Cortex of kidney (tissue), 1 donor: ENCODE measurements at regions not wholly inside any gene's neighbourhood (a gene's known extent, or its start where the extent isn't known, plus 50 kb on each side); places are given as distances from the start of the nearest gene placed in this dataset.

ENCODE experiments used
- DNase-seq: peaks from one replicate; lab custom pipeline; 2025; lab: John Stamatoyannopoulos, UW

DNA sequence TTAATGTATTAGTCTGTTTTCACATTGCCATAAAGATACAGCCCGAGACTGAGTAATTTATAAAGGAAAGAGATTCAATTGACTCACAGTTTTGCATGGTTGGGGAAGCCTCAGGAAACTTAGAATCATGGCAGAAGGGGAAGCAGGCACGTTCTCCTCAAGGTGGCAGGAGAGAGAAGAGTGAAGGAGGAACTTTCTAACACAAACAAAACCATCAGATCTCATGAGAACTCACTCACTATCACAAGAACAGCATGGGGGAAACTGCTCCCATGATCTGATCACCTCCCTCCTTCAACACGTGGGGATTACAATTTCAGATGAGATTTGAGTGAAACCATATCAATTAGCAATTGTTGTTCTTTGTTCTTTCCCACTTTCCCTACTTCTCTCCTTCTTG lies 689.0 kb upstream of the SLITRK1 start:
- no peak for DNase-seq

DNA sequence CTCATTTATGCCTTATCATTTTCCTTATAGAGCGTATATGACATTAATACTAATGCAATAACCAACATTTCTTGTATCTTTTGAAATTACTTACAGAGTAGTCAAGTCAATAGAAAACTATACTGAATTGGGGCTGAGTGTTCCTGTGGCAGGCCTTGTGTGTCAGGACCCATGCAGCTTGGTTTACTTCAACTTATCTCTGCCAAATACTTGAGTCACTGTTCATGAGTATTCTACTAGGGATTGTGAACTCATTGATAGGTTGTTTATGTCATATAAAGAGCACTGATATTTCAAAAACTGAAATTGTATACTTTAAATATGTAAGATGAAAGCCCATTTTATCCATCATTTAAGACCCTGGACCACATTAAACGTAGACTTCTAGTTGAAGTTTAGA lies 688.6 kb upstream of the SLITRK1 start:
- DNase-seq: no peak

DNA sequence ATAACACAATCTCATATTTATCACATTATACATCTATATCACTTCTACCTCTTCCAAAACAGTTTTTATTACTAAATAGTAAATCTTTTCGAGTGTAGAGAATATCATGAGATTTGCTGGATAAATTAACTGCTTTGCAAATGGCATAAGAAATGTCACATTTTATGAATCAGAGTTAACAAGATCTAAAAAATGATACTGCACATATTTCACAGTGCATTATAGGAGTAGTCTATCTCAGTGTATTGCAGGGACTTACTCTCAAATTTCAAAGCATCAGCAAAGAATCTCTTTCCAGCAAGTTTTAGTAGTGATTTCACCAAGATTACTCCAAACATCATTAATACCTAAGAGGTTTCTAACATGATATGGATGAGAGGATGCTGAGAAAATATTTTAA lies 687.1 kb upstream of the SLITRK1 start:
- DNase-seq: no peak

DNA sequence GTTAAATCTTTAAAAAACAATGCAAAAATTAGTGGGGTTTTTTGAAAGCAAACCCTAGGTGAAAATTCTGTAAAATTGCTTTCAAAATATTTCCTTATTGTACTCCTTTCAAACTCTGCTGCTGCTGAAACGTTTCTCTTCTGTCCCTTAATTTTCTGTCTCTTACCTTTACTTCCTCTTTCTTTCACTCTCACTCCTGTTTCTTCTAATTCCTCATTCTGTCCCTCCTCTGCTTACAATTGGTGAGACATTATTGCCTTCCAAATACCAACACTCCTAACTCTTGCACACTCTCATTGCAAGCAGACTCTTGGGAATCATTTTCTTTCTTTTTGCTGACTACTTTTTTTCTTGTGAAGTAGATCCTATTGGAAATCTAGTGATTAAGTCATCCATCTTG lies 685.6 kb upstream of the SLITRK1 start:
- DNase-seq: no peak

DNA sequence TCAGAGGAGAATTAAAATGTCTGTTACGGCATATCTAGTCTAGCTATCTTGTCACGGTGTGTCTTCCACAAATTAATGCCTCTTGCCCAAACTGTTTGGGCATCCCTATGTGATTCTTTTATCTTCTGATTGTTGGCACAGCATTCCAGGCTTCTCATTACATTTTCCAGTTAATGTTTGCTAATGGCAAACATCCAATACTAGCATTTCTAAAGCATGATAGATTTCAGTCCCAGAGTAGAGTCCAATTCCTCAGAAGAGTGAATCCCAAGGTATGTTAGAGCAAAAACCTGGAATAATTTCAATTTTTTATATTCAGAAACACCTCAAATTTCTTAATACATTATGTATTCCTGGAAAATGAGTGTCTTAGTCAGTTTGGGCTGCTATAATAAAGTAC lies 684.5 kb upstream of the SLITRK1 start:
- no peak for DNase-seq

DNA sequence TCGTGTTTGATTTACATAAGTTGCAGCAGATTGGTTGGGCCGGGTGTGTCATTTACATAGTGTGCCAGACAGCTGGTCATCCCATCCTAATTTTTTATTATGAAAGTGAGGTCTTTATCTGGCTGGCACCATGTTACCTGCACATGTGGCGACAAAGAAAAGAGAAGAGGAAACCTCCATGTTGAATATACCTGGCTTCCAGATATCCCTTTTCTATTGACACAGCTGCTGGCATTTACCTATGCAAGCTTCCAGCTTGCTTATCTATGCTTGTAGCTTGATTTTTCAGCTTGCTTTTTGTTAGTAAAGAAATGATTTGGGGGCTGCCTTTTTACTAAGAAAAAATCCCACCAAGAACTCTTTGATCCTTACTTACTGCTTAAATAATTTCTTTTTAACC lies 681.3 kb upstream of the SLITRK1 start:
- no peak for DNase-seq

DNA sequence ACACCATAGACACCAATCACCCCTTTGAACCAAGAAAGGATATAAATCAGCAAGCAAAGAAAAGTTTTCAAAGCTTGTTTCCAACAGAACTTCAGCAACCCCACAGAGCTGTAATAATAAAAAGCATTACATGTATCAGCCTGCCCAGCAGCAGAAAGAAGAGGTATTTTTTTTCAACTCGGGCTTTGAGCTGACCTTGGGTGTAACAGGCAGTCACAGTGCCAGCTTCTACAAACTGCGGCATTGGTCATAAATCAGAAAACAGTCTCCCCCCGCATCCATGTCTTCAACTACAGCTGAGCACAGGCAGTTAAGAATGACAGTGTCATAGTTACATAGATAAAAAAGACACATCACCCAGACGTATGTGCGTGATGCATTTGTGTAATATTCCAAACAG lies 671.0 kb upstream of the SLITRK1 start:
- no peak for DNase-seq

DNA sequence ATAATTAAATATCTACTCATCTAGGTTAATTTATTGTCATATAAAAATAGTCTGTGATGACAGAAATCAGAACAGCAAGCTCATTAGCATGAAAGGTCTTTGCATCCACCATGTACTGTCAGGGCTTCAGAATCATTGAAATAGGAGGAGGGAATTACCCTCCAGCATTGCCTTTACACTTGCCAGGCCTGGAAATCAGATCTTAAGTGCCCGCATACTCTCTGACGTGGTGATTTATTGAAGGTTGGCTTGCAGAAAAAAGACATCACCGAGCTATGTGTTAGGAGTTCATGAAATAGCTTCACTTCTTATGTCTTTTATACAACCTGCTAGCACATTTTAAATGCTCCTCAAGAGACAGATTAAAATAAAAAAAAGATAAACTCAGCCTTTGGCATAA lies 661.7 kb upstream of the SLITRK1 start:
- no peak for DNase-seq

DNA sequence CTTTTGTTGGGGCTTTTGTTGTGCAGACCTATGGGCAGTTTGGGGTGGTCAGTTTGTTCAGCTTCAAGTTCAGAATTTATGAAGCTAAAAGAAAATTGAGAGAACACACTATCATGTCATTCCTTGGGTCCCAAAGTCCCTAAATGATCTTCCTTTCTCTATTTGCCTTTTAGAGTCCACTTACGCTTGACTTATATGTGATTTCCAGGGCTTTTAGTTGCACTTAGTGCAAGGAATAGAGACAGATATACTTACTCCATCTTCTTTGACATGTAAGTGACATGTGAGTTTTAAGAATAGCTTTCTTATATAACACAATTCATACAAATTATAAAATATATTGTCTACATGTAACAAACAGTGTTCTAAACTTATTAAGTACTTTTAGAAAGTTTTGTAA lies 660.1 kb upstream of the SLITRK1 start:
- no peak for DNase-seq

DNA sequence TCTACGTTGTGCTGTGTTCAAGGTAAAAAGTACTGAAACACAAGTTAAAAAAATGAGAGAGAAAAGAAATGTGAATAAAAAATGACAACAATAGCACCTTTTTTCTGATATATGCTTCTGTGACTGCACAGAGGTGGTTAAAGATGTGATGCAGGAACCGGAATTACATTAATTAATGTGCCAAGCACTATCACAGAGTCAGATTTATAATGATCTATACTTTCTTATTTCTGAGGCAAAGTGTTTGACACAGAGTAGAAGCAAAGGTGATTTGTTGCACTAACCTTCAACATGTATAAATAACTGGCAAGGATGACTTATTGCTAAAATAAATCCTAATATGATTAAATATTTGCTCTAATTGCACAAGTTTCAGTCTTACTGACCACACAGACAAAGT lies 654.6 kb upstream of the SLITRK1 start:
- DNase-seq: no peak

DNA sequence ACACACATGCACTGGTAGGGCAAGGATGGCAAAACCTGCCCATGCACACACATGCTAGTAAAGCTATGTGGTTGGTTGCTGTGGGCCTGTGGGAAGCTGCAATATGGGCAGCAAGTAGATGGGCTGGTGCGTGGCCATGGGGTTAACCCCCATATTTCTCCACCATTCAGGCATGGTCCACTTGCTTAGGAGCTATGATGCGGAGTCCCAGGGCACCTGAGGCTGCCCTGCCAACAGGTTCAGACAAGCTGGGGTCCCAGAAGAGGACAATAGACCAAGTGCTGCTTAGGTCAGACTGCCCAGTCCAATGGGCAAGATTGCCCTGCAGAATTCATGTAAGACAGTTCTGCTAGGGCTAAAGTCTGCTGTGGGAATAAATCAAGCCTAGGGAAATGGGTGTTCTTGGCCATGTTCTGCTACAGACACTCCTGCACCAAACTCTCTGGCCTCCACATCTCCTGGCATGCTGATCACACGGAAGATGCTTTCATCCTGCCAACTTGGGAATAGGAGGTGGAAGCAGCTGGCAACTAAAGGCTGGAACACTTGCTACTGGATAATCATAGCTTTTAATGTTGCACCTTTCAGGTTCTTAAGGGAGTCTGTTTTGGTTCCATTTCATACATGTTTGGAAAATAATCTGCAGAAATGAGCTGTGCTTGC lies 646.3 kb upstream of the SLITRK1 start:
- DNase-seq: no peak

DNA sequence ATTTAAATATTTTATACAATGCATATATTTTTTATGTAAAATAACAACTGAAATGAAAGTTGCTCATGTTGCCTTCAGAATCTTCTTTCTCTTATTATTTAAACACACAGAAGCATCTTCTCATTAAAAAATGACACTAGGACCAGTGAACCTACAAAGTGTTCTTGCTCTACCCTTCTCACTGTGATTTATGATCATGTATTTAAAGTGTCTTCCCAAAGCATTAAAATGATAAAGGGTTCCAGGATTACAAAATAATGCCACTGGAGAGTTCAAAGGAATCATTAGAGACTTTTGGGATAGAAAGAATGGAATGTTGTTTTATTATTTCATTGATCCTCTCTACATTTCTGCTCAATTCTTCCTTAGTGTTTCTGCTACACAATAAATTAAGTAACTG lies 643.6 kb upstream of the SLITRK1 start:
- no peak for DNase-seq

DNA sequence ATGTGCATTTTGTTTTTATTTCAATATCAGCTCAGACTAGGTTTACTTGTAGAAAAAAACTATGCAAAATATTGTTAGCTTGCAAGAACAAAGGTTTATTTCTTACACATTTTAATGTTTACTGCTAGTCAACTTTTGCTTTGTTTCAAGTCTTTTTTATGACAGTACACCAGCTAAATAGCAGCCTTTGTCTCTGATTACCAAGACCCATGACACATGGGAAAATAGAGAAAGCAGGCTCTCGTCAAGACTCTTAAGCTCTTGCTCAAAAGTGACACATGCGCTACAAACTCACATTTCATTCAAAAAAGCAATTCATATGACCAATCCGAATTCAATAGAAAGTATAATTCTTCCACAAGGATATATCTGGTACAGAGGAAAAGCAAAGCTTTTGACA lies 642.3 kb upstream of the SLITRK1 start:
- no peak for DNase-seq

DNA sequence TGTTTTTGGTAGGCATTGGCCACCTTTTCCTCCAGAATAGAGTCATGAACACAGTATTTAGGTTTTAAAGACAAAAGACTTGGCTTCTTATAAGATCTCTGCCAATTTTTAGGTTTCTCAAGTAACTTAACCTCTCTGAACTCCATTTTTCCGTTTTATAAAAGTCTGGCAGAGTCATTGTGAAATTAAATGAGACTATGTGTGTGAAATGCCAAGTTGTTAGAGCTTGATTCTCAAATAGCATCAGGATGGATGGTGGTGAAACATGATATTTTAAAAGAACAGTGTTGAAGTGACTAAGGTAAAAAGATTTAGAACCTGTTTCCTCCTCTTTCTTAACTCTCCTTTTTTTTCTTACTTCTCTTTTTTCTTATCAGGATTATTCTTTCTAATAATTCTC lies 617.7 kb upstream of the SLITRK1 start:
- DNase-seq: no peak

DNA sequence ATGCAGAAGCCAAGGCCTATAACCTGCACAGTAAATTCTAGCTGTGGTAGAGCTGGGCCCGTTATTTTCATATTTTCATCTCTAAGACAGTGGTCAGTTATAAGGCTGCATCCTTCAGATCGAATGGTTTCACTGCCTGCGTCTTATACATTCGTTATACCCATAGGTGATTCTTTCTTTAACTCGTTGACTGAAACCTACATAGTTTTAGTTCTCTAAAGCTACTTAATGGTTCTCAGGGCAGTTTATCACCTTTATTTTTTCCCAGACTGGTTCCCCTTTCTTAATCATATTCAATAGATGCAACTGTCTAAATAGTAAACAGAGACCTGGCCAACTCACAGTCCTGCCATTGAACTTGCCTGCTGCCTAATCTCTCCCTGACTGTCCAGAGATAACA lies 615.3 kb upstream of the SLITRK1 start:
- DNase-seq: no peak

DNA sequence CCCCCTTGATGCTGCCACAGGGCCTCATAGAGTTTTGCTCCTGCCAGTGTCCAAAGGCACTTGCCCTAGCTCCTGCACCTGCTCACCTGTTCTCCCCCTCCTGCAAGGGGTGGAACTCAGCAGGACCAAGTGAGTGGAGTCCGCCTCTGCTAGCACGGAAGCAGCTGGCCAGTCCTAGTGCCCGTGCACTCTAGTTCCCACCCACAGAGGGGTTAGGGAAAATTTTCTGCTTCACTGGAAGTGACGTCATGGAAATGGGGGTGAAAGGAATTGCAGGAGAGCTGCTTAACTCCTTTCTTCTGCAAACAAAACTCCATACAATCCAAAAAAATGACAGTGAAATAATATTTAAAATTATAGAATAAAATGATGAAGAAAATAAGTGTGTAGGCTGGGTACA lies 609.7 kb upstream of the SLITRK1 start:
- no peak for DNase-seq

DNA sequence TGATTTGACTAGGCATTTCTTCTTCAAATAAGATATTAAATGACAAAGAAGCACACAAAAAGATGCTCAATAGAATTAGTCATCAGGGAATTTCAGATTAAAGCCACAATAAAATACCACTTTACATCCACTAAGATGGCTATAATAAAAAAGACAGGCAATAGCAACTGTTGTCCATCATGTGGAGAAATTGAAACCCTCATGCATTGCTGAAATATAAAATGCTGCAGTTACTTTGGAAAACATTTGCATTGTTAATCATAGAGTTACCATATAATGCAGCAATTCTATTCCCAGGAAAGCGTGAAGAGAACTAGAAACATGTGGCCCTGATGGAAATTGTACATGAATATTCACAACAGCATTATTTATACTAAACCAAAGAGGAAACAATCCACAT lies 605.5 kb upstream of the SLITRK1 start:
- no peak for DNase-seq

DNA sequence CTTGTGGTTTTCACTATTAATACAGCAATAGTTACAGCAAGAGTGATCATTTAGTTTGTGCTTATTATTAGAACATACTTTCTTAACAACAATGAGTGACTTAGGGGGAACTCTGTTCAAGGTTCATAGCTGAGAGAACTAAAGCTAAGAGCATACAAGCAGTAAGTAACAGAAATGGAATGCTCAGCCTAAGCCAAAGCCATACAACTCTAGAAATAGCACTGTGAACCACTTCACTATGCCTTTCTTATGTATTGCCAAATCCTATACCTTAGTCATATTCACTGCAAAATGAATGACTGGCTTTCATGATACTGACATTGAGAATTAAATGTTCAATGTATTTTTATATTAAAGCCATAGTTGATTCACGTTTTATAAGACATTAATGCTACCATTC lies 599.7 kb upstream of the SLITRK1 start:
- DNase-seq: no peak

DNA sequence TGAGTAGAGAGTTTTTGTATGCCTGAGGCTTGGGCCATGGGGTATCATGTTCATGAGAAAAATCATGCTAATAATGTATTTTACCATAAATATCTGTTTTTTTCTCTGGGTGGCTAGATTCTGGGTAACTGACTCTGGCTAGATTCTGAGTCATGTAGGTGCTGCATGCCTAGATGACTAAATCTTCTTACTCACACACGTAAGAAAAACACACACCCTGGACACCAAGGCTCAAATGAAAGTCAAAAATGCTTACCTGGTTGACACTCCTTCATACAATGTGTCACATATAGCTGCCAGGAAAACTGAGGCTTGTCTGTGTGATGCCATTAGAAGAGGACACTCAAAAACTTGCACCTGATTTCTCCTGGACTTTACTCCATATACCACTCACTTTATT lies 597.4 kb upstream of the SLITRK1 start:
- no peak for DNase-seq

DNA sequence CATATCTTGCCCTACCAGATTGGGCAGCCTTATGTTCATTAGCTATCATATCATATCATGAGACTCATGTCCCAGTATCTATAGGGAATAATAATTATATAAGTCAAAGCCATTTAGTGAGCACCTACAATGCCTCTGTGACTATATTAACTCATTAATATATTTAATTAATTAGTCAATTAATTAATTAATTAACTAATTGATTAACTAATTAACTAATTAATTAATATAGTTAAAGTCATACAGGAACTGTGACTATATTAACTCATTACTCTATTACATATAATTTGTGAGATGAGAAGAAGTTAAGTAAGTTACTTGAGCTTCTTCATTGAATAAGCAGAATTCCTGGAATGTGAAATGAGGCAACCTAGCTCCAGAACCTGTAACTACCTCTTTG lies 588.3 kb upstream of the SLITRK1 start:
- DNase-seq: no peak

DNA sequence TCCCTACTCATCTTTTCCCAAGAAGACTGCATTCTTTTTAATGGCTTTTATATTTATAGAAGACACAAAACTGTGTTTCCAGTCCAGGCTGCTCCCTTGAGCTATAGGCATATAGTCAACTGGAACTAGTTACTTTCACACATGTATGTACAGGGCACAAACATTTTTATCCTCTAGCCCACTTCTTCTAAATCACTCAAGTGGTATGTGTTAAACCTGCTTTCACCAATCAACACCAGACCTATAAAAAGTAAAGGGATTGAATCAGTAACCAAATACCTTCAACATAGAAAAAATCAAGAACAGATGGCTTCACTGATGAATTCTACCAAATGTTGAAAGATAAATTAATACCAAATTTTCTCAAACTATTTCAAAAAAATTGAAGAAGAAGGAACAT lies 584.2 kb upstream of the SLITRK1 start:
- no peak for DNase-seq

DNA sequence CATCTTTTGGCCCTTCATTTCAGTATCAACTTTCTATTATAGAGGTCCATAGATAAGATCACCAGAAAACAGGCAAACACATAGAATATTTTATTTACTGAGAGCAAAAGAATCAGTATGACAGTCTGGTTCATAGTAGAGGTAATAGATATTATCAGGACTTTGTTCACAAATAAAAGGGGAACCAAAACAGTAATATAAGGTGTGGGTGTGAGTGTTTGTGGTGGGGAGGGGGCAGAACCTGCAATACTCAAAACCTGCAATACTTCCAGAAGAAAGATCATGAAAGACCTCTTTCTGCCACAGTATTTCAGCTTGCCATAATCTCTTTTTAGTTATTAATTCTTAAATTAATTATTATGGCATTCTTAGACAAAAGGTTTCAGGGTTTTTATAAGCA lies 578.7 kb upstream of the SLITRK1 start:
- DNase-seq: no peak

DNA sequence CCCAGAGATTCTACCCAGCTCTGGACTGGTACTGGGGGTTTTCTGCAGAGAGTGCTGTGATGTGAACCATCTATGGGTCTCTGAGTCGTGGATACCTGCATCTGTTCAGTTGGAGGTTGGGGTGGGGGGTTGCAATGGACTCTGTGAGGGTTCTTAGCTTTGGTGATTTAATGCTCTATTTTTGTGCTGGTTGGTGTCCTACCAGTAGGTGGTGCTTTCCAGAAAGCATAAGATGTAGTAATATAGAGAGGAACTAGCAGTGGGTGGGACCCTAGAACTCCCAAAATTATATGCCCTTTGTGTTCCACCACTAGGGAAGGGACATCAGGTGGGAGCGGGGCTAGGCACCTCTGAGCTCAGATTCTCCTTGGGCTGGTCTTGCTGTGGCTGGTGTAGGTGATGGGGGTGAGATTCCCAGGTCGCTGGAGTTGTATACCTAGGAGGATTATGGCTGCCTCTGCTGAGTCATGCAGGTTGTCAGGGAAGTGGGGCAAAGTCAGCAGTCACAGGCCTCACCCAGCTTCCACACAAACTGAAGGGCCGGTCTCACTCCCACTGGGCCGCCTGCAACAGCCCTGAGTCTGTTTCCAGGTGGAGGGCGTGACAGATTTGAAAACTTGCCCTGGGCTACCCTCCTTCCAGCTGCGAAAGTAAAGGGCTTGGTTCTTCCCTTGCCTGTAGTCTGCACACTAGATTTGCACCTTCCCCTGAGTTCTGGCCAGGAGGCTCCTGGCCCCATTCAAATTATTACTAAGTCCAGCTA lies 573.0 kb upstream of the SLITRK1 start:
- no peak for DNase-seq

DNA sequence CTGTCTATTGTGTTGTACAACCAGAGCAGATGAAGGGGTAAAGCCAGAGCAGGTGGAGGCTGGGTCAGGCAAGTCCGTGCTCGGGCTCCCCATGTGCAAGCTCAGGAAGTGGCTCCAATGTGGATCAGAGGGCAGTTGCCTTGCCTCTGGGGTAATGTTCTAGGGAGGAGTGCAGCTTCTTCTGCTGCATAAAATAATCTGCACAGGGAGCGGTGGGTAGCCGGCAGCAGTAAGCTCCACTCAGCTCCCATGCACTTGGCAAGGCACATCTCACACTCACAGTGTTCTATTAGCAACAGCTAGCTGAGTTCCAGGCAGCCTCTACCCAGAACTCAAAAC lies 565.3 kb upstream of the SLITRK1 start:
- no peak for DNase-seq
